Endothelial cell of umbilical vein (primary cell): ENCODE measurements at regions not wholly inside any gene's neighbourhood (a gene's known extent, or its start where the extent isn't known, plus 50 kb on each side); places are given as distances from the start of the nearest gene placed in this dataset.

Experiments
- CTCF ChIP-seq, 2 donors: IDR thresholded peaks; 1 replicate in 1 of 2; 2 replicates in 1 of 2; pipeline ENCODE4 v1.5.1; 2011; ENCODE audit warnings: low read length in 2 of 2, mild to moderate bottlenecking in 2 of 2, moderate library complexity in 2 of 2, control low read depth in 1 of 2, inconsistent platforms in 1 of 2, low read depth in 1 of 2; ENCODE audit not compliant: insufficient read depth in 1 of 2; ENCODE audit errors: extremely low read depth in 1 of 2
- EZH2 ChIP-seq: IDR thresholded peaks from 2 replicates; pipeline ENCODE4 v1.6.1; 2012; ENCODE audit warnings: borderline replicate concordance, low read depth, mild to moderate bottlenecking, moderate library complexity, low read length, inconsistent platforms; ENCODE audit not compliant: severe bottlenecking
- JUN ChIP-seq: IDR thresholded peaks from 2 replicates; pipeline ENCODE4 v1.6.1; 2011; ENCODE audit warnings: borderline replicate concordance, low read depth; ENCODE audit not compliant: insufficient read length, insufficient read depth
- POLR2AphosphoS5 ChIP-seq: IDR thresholded peaks from 2 replicates; pipeline ENCODE4 v1.6.1; 2012; ENCODE audit warnings: low read depth, mild to moderate bottlenecking, control low read depth, low read length, moderate library complexity; ENCODE audit not compliant: insufficient read depth

GRCh38 chr11:130645843-130646197, 197.4 kb downstream of the ADAMTS15 start:
- TF ChIP-seq JUN, result no peak
- no peak for TF ChIP-seq CTCF (IDR thresholded peaks at IDR 0.05; ENCODE audit: extremely low read depth in 1 of 2, insufficient read depth in 1 of 2, low read depth in 1 of 2, low read length in 2 of 2)
- no peak for TF ChIP-seq POLR2AphosphoS5
- no peak for TF ChIP-seq EZH2
